HG02970 (cell line): ENCODE measurements at regions not wholly inside any gene's neighbourhood (a gene's known extent, or its start where the extent isn't known, plus 50 kb on each side); places are given as distances from the start of the nearest gene placed in this dataset.

Source experiments
- ATAC-seq: cut with Tn5 transposase; IDR thresholded peaks from one replicate; pipeline ENCODE4 v1.9.1; 2021; ENCODE audit warnings: mild to moderate bottlenecking, moderate library complexity, moderate number of reproducible peaks; ENCODE audit not compliant: unreplicated experiment, low FRiP score

DNA sequence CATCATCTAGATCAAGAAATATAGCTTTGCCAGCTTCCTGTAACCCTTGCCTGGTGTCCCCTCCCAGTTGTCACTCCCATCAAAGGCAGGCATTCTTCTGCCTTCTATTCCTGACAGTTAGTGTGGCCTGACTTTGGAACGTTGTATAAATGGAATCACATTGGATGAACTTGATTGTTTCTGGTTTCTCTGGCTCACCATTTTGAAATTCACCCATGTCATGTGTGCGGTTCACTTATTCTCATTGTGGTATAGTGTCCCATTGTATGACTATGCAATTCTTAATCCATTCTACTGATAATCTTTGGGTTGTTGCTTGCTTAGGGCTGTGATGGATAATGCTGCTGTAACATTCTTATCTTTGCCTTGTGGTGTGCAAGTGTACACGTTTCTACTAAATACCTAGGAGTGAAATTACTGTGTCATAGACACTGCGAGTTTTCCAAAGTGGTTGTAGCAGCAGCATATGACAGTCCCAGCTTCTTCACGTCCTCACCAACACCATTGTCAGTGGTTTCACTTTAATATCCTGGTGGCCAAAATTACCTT lies 73.2 kb downstream of the VEGFA start:
- ATAC-seq: no peak

DNA sequence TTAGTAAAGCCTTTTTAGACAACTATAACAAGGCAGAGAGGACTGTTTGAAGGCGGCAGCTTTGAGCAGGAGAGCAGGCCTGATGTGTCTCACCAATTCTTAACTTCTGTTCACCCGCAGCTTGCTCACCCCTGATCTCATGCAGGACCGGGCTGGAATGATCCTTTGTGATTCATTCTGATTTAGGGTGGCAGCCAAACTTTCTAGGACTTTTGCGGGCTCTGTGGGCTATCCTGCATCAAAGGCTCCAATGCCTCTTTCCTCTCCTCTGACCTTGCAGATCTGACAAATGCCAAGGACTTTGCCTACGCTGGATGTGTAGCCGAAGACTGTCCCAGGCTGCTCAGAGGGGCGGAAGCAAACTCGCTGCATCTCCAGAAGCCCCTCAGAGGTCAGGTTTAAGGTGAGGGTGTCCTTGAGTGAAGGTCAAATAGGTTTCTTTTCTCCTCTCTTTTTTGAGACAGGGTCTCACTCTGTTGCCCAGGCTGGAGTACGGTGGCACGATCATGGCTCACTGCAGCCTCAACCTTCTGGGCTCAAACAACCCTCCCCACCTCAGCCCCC lies 72.3 kb downstream of the VEGFA start:
- ATAC-seq: no peak

DNA sequence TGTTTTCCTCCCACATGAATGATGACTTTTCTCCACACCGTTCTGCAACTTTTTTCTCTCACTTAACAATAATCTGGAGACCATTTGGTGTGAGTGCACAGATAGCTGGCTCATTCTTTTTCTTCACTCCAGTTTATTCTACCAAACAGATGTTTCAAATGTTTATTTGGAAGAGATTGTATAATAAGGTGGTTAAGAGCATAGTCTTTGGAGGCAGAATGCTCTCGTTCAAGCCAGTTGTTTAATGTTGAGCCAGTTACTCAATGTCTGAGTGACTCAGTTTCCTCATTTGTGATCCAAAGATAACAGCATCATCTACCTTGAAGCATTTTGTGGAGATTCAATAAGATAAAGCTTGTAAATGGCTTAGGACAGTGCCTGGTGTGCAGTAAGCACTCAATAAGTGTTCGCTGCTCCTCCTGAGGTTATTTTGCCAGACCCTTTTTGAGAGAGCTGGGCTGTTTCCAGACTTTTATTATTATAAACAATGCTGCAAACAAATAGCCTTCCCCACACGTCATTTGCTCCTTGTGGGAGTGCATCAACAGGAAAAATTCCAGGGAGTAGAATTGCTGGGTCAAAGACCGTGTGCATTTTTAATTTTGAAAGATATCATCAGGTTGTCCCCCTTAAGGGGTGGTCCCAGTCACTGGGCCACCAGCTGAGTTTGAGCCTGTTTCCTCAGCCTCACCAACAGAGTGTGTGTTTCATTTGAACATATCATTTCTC lies 70.6 kb downstream of the VEGFA start:
- no peak for ATAC-seq

DNA sequence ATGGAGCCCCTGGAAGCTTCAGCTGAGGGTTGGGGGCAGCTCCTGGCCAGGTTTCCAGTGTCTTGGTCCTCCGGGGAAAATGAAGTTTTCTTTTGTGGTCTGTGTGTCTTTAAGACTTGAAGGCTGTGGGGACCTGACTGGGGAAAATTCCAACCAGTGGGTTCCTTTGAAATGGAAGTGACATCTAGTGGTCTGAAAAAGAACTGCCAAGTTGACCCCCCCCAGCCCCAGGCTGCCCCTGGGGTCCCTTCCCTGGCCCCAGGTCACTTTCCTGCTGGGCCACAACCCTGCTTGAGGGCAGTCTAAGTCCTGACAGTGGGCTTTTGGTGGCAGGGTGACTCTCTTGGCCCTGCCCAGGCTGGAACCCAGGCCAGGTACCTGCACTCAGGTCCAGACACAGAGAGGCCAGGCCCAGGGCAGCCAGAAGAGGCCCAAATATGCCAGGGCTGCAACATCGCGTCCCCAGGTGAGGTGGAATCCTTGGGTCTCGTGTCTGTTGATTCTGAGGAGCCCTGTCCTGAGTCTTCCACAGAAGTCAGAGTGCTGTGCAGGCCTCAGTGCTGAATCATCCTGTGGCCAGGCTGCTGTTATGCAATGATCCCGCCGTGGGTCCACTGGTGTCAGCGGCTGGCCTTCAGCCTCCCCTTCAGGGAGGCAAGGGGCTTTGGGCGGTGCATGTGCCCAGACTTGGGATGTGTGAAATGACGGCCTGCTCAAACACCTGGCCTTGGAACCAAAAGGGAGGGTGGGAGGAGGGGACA lies 68.4 kb downstream of the VEGFA start:
- no peak for ATAC-seq

DNA sequence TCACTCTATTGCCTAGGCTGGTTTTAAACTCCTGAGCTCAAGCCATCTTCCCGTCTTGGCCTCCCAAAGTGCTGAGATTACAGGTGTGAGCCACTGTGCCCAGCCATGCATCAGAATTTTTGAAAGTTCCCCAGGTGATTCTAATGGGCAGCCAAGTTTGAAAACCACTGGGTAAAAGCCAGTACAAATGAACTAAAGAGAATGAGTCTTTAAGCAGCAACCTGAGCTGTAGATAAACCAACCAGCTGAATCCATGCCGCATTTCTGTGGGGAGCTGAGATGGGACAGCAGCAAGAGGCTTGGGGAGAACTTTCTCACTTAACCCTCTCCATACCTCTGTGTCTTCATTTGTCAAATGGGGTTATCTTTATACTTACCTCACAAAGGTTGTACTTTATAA lies 67.5 kb downstream of the VEGFA start:
- no peak for ATAC-seq

DNA sequence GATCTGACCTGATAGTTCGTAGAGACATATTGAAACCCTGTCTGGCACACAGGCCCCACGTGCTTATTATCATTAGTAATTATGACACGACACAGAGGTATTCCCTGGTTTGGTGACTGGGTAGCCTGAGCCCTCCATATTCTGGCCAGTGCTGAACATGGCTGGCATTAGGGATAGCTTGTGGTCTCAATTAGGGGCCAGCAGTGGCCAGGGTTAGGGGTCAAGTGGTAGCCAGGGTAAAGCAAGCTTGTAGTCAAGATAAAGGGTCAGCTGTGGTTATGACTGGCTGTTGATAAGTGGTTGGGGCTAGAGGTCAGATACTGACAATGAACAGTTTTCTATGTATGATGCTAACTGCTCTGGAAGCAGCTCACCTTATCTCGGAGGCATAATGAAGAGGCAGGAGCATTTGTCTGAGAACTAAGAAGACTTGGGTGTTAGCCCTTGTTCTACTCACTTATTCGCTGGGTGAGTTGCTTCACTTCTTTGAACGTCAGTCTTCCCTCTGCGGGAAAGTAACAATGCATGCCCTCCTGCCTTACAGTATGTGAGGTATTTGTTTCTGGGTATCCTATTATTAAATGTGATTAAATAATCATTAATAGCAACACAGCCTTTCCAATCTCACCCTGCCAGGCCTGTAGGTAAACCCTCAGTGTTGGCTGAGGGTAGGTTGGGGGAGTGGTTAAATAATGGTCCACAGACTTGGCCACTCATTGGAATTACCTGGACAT lies 66.7 kb downstream of the VEGFA start:
- ATAC-seq: no peak
